B cell (primary cell): ENCODE measurements at regions not wholly inside any gene's neighbourhood (a gene's known extent, or its start where the extent isn't known, plus 50 kb on each side); places are given as distances from the start of the nearest gene placed in this dataset.
"Not testable (repeated sequence)": the region's sequence is repeated elsewhere in the genome, so short reads cannot be mapped to it uniquely, and the experiment has no call there.

ENCODE experiments used
- ATAC-seq: fragments of 200-7000 bp; cut with Tn5 transposase; one replicate; pipeline ENCODE4 v1.10.0; 2021; ENCODE audit warnings: low read depth, mild to moderate bottlenecking, moderate number of reproducible peaks, moderate library complexity
- CTCF ChIA-PET: fragments of 350-600 bp; sonication (Branson Sonifier 250); formaldehyde crosslinking; loops from one replicate; lab custom pipeline; 2021; ENCODE audit warnings: antibody characterized with exemption, inconsistent platforms; lab: Charles Lee
- POLR2A ChIA-PET: fragments of 350-600 bp; sonication (Branson Sonifier 250); formaldehyde crosslinking; loops from one replicate; lab custom pipeline; 2021; ENCODE audit warnings: antibody characterized with exemption; lab: Charles Lee
- DNase-seq: peaks from one replicate; pipeline ENCODE4 v3.0.0; 2013
- H2AFZ ChIP-seq: 2 replicates; pipeline ENCODE4 v1.6.1; 2012; ENCODE audit warnings: mild to moderate bottlenecking, low read depth, low read length; ENCODE audit not compliant: insufficient read depth, poor library complexity, severe bottlenecking
- H3K27ac ChIP-seq, 2 donors: 1 replicate in 1 of 2; 2 replicates in 1 of 2; pipeline ENCODE4 v1.5.1; 2012 to 2013; ENCODE audit warnings: low read length in 2 of 2, mild to moderate bottlenecking in 2 of 2, moderate library complexity in 1 of 2
- H3K27me3 ChIP-seq, 4 experiments: fragments of 200-600 bp in 1 of 4; sonication (generic) in 1 of 4; replicated peaks in 1 of 4; 1 replicate in 2 of 4; 2 replicates in 2 of 4; pipeline versions ENCODE4 v1.6.1 to v1.7.0; 2013 to 2016; ENCODE audit warnings: low read length in 3 of 4, mild to moderate bottlenecking in 2 of 4, mixed read lengths in 1 of 4, moderate library complexity in 1 of 4; ENCODE audit not compliant: insufficient read depth in 4 of 4, control insufficient read depth in 3 of 4; ENCODE audit errors: control extremely low read depth in 1 of 4
- H3K36me3 ChIP-seq, 2 experiments: replicated peaks in 1 of 2; 1 replicate in 1 of 2; 2 replicates in 1 of 2; pipeline versions ENCODE4 v1.6.1 to v1.7.1; 2013; ENCODE audit warnings: low read length in 1 of 2; ENCODE audit not compliant: insufficient read depth in 2 of 2, control insufficient read depth in 1 of 2; ENCODE audit errors: control extremely low read depth in 1 of 2, extremely low read depth in 1 of 2
- H3K4me1 ChIP-seq, 2 donors: fragments of 200-600 bp in 1 of 2; sonication (generic) in 1 of 2; 1 replicate in 1 of 2; 2 replicates in 1 of 2; pipeline versions ENCODE4 v1.5.1 to v1.6.1; 2013 to 2017; ENCODE audit warnings: low read length in 2 of 2; ENCODE audit not compliant: control insufficient read depth in 2 of 2, insufficient read depth in 2 of 2
- H3K4me2 ChIP-seq: replicated peaks from 2 replicates; pipeline ENCODE3; 2012; ENCODE audit warnings: mild to moderate bottlenecking, low read depth, low read length; ENCODE audit not compliant: poor library complexity, severe bottlenecking
- H3K4me3 ChIP-seq, 5 experiments: fragments of 200-600 bp in 1 of 5; sonication (generic) in 1 of 5; 1 replicate in 3 of 5; 2 replicates in 2 of 5; pipeline versions ENCODE4 v1.5.1 to v1.7.0; 2011 to 2016; ENCODE audit warnings: low read length in 4 of 5, mild to moderate bottlenecking in 4 of 5, low read depth in 2 of 5, control low read depth in 1 of 5, moderate library complexity in 1 of 5; ENCODE audit not compliant: insufficient read depth in 1 of 5; ENCODE audit errors: control extremely low read depth in 1 of 5, extremely low read depth in 1 of 5
- H3K79me2 ChIP-seq: fragments of 200-600 bp; sonication (generic); one replicate; pipeline ENCODE4 v1.6.0; 2016; ENCODE audit warnings: low read length; ENCODE audit not compliant: control insufficient read depth, insufficient read depth
- H3K9ac ChIP-seq: fragments of 200-600 bp; sonication (generic); 2 replicates; pipeline ENCODE4 v1.6.1; 2017; ENCODE audit warnings: mild to moderate bottlenecking, low read length, moderate library complexity
- H3K9me3 ChIP-seq, 3 donors: one replicate each; pipeline versions ENCODE4 v1.6.1 to v1.7.1; 2013; ENCODE audit warnings: low read length in 2 of 3; ENCODE audit not compliant: control insufficient read depth in 2 of 3, insufficient read depth in 1 of 3; ENCODE audit errors: control extremely low read depth in 1 of 3
- H4K20me1 ChIP-seq: 2 replicates; pipeline ENCODE4 v1.6.0; 2012; ENCODE audit warnings: mild to moderate bottlenecking, low read length; ENCODE audit not compliant: insufficient read depth, control insufficient read depth, poor library complexity, severe bottlenecking
- H3K27ac Mint-ChIP-seq: one replicate; pipeline ENCODE4 v1.8.0; 2021; ENCODE audit warnings: mixed read lengths
- H3K27me3 Mint-ChIP-seq: one replicate; pipeline ENCODE4 v1.8.0; 2021; ENCODE audit warnings: mixed read lengths
- H3K4me1 Mint-ChIP-seq: one replicate; pipeline ENCODE4 v1.8.0; 2021; ENCODE audit warnings: mixed read lengths
- H3K4me3 Mint-ChIP-seq: one replicate; pipeline ENCODE4 v1.8.0; 2021; ENCODE audit warnings: mixed read lengths
- H3K9me3 Mint-ChIP-seq: one replicate; pipeline ENCODE4 v1.8.0; 2022; ENCODE audit warnings: mixed read lengths; ENCODE audit not compliant: insufficient read depth
- CTCF ChIP-seq: fragments of 200-600 bp; IDR thresholded peaks from one replicate; pipeline ENCODE4 v1.8.0; 2022; ENCODE audit warnings: antibody characterized with exemption, mild to moderate bottlenecking
- EZH2 ChIP-seq: IDR thresholded peaks from 2 replicates; pipeline ENCODE4 v1.6.1; 2012; ENCODE audit warnings: borderline replicate concordance, low read depth, mild to moderate bottlenecking, moderate library complexity, low read length; ENCODE audit not compliant: insufficient read depth, poor library complexity, severe bottlenecking
- WGBS: methylation state at CpG from one replicate; pipeline ENCODE4 v1.1.5; 2013; ENCODE audit warnings: missing lambda C conversion rate; ENCODE audit not compliant: insufficient coverage; 5-methylcytosine and 5-hydroxymethylcytosine counted together
- intact Hi-C: fragments of 100-400 bp; cut with micrococcal nuclease; formaldehyde crosslinking; loops from one replicate; pipeline ENCODE4 v1.10.0; 2022

DNA sequence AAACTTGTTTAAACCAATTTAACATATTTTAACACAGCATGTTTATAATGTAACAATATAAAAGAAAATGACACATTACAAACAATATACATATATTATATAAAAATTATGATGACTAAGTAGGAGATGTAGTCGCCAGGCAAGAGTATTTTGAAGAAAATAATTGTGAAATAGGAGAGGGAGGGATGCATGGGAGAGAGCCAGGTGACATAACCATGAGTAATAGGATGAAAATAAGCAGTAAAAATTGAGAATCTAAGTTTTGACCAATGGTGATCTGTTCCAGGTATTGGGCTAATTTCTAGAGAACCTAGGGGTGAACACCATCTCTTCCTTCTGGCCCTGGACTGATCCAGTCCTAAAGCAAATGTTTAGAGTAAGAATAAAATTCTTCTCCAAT lies 315.2 kb upstream of the G2E3 start:
- no peak overlapping the region for H3K27ac Mint-ChIP-seq
- no peaks in the 10 kb centered on the region for H3K79me2 ChIP-seq
- H3K9ac ChIP-seq, result no peak overlapping the region
- H3K27me3 ChIP-seq, result no peaks in the 10 kb centered on the region
- H3K4me1 ChIP-seq, result no peaks in the 10 kb centered on the region
- ATAC-seq (no peak), DNase-seq (no peak)
- H3K4me2 ChIP-seq, result no peak overlapping the region
- no peak for TF ChIP-seq CTCF
- TF ChIP-seq EZH2, result no peak
- POLR2A ChIA-PET, result no interaction called here
- H2AFZ ChIP-seq, result no peak overlapping the region
- H3K9me3 Mint-ChIP-seq, result no peaks in the 10 kb centered on the region
- no peaks in the 10 kb centered on the region for H4K20me1 ChIP-seq
- H3K36me3 ChIP-seq, result no peaks in the 10 kb centered on the region
- peaks cover 3% of the 10 kb centered on the region for H3K27me3 Mint-ChIP-seq
- H3K9me3 ChIP-seq, result no peaks in the 10 kb centered on the region
- intact Hi-C loops, result no loop called here
- no peak overlapping the region for H3K4me3 Mint-ChIP-seq
- H3K4me3 ChIP-seq, result no peak overlapping the region
- no peaks in the 10 kb centered on the region for H3K4me1 Mint-ChIP-seq
- H3K27ac ChIP-seq, result no peak overlapping the region
- CTCF ChIA-PET, result no interaction called here
- WGBS, result 0% methylated on average over 1 of the region's 1 CpG

DNA sequence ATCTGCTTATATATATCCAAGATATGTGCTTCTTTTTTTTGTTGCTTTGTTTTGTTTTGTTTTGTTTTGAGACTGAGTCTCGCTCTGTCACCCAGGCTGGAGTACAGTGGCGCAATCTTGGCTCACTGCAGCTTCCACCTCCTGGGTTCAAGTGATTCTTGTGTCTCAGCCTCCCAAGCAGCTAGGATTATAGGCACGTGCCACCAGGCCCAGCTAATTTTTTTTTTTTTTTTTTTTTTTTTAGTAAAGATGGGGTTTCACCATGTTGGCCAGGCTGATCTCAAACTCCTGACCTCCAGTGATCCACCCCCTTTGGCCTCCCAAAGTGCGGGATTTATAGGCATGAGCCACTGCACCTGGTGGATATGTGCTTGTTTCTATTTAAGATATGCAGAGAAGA lies 314.6 kb upstream of the G2E3 start:
- POLR2A ChIA-PET, H3K27me3 Mint-ChIP-seq, H3K27ac Mint-ChIP-seq, H3K9me3 ChIP-seq, H3K27me3 ChIP-seq, H3K27ac ChIP-seq, H3K79me2 ChIP-seq, H3K9me3 Mint-ChIP-seq, H3K4me2 ChIP-seq, H2AFZ ChIP-seq, ATAC-seq, intact Hi-C loops, H3K9ac ChIP-seq, DNase-seq, H3K4me1 ChIP-seq, H3K4me3 ChIP-seq, H4K20me1 ChIP-seq, H3K4me1 Mint-ChIP-seq, CTCF ChIA-PET, H3K4me3 Mint-ChIP-seq, H3K36me3 ChIP-seq: not testable (repeated sequence)
- 100% methylated on average over 2 of the region's 4 CpGs for WGBS
